RWPE2 (cell line): ENCODE measurements at regions not wholly inside any gene's neighbourhood (a gene's known extent, or its start where the extent isn't known, plus 50 kb on each side); places are given as distances from the start of the nearest gene placed in this dataset.

Source experiments
- ATAC-seq: fragments of 200-7000 bp; cut with Tn5 transposase; 3 replicates; pipeline ENCODE4 v1.9.1; 2021; ENCODE audit warnings: low read depth
- DNase-seq: peaks from one replicate; pipeline ENCODE4 v3.0.0-alpha.2; 2020; ENCODE audit warnings: low spot score
- H3K27ac ChIP-seq: fragments of 450-650 bp; 2 replicates; pipeline ENCODE4 v1.5.1; 2017; ENCODE audit warnings: mild to moderate bottlenecking; ENCODE audit not compliant: poor library complexity, severe bottlenecking
- H3K27me3 ChIP-seq: fragments of 250-450 bp; sonication (Bioruptor Pico); 2 replicates; pipeline ENCODE4 v1.5.1; 2021; ENCODE audit warnings: mild to moderate bottlenecking, moderate library complexity; ENCODE audit not compliant: insufficient read depth, poor library complexity, severe bottlenecking
- H3K36me3 ChIP-seq: fragments of 250-450 bp; sonication (Bioruptor Pico); 2 replicates; pipeline ENCODE4 v1.5.1; 2020; ENCODE audit warnings: low read depth, mild to moderate bottlenecking, moderate library complexity
- H3K4me1 ChIP-seq: fragments of 250-450 bp; sonication (Bioruptor Pico); 2 replicates; pipeline ENCODE4 v1.5.1; 2021; ENCODE audit warnings: mild to moderate bottlenecking, moderate library complexity; ENCODE audit not compliant: insufficient read depth, poor library complexity, severe bottlenecking
- H3K4me3 ChIP-seq: fragments of 250-450 bp; sonication (Bioruptor Pico); 2 replicates; pipeline ENCODE4 v1.5.1; 2021; ENCODE audit warnings: mild to moderate bottlenecking, moderate library complexity; ENCODE audit not compliant: severe bottlenecking
- H3K9me3 ChIP-seq: fragments of 250-450 bp; sonication (Bioruptor Pico); 2 replicates; pipeline ENCODE4 v1.5.1; 2021; ENCODE audit warnings: mild to moderate bottlenecking, moderate library complexity; ENCODE audit not compliant: severe bottlenecking
- TF ChIP-seq, protein P1 (sequence below): fragments of 450-650 bp; IDR thresholded peaks from one replicate; pipeline ENCODE4 v1.5.1; 2017; ENCODE audit warnings: mild to moderate bottlenecking, moderate library complexity; ENCODE audit not compliant: poor library complexity, severe bottlenecking

DNA sequence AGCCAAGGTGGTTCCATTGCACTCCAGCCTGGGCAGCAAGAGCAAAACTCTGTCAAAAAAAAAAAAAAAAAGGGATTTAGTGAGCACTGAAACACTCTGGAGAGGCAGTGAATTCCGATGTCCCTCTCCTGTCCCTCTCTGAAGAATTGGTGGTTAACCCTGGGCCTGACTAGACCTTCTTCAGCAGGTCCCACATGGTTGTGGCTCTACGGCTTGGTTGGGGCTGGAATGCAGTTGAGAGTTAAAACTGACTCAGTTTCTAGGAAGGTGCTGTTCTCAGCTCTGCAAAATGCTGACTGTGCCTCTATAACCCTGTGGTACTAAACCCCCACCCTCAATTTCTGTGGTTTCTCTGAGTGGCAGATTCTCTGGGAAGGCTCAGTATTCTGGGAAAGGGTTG, 173.3 kb downstream of the SEC16B start:
- H3K27ac ChIP-seq = no peak overlapping the region
- H3K4me1 ChIP-seq = peaks cover 8% of the 10 kb centered on the region
- H3K4me3 ChIP-seq = no peak overlapping the region
- TF ChIP-seq, protein P1, sequence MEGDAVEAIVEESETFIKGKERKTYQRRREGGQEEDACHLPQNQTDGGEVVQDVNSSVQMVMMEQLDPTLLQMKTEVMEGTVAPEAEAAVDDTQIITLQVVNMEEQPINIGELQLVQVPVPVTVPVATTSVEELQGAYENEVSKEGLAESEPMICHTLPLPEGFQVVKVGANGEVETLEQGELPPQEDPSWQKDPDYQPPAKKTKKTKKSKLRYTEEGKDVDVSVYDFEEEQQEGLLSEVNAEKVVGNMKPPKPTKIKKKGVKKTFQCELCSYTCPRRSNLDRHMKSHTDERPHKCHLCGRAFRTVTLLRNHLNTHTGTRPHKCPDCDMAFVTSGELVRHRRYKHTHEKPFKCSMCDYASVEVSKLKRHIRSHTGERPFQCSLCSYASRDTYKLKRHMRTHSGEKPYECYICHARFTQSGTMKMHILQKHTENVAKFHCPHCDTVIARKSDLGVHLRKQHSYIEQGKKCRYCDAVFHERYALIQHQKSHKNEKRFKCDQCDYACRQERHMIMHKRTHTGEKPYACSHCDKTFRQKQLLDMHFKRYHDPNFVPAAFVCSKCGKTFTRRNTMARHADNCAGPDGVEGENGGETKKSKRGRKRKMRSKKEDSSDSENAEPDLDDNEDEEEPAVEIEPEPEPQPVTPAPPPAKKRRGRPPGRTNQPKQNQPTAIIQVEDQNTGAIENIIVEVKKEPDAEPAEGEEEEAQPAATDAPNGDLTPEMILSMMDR = no peak
- no peaks in the 10 kb centered on the region for H3K27me3 ChIP-seq
- no peaks in the 10 kb centered on the region for H3K9me3 ChIP-seq
- H3K36me3 ChIP-seq = no peaks in the 10 kb centered on the region
- ATAC-seq (no peak), DNase-seq (no peak)

- TF ChIP-seq, protein P1 = no peak
- ATAC-seq (no peak), DNase-seq (no peak)
- Histone ChIP-seq H3K27me3 (no peaks in the 10 kb centered on the region), H3K4me3 (no peak overlapping the region), H3K27ac (no peak overlapping the region), H3K4me1 (no peaks in the 10 kb centered on the region), H3K9me3 (no peaks in the 10 kb centered on the region), H3K36me3 (no peaks in the 10 kb centered on the region)
Observed at GRCh38 chr1:177794376-177794991, 175.4 kb downstream of the SEC16B start.

DNA sequence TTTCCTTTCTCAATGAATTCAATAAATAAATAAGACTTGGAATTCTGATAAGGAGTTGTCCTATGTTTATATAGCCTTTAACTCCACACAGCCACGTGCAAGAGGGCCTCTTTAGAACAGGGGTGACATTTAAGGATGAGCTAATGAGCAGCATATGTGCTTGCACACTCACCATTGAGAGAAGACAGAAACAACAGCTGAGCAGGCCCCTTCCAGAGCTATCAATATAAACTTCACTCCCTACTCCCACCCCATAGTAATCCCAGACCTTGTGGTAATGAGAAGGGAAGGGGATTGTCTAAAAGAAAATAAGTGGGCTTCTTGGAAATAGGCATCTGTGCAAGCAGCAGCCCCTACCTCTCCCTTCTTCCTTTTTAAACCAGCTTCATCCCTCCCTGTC, 176.0 kb downstream of the SEC16B start:
- TF ChIP-seq, protein P1 = no peak
- Histone ChIP-seq H3K27me3 (no peaks in the 10 kb centered on the region), H3K4me1 (no peaks in the 10 kb centered on the region), H3K36me3 (no peaks in the 10 kb centered on the region), H3K4me3 (no peak overlapping the region), H3K27ac (no peak overlapping the region), H3K9me3 (no peaks in the 10 kb centered on the region)
- DNase-seq (no peak), ATAC-seq (no peak)

- H3K4me1 ChIP-seq = no peaks in the 10 kb centered on the region
- no peaks in the 10 kb centered on the region for H3K27me3 ChIP-seq
- no peaks in the 10 kb centered on the region for H3K9me3 ChIP-seq
- H3K4me3 ChIP-seq = no peak overlapping the region
- H3K36me3 ChIP-seq = no peaks in the 10 kb centered on the region
- TF ChIP-seq, protein P1 = no peak
- DNase-seq = no peak
- H3K27ac ChIP-seq = no peak overlapping the region
- ATAC-seq = no peak
Observed at GRCh38 chr1:177790566-177790965, 179.3 kb downstream of the SEC16B start.

GRCh38 chr1:177789956-177790355, 179.9 kb downstream of the SEC16B start:
- H3K36me3 ChIP-seq = no peaks in the 10 kb centered on the region
- H3K9me3 ChIP-seq = no peaks in the 10 kb centered on the region
- H3K4me1 ChIP-seq = no peaks in the 10 kb centered on the region

More at GRCh38 chr1:177789956-177790355, 179.9 kb downstream of the SEC16B start:
- no peak for DNase-seq
- Histone ChIP-seq H3K4me3 (no peak overlapping the region), H3K27ac (no peak overlapping the region), H3K27me3 (no peaks in the 10 kb centered on the region)
- TF ChIP-seq, protein P1 = no peak
- ATAC-seq = no peak
